Stimulated activated naive CD8-positive, alpha-beta T cell treated with anti-CD3 and anti-CD28 coated beads, Interleukin-15, amount 100 ng/mL, for 72 hours (primary cell): ENCODE measurements at regions not wholly inside any gene's neighbourhood (a gene's known extent, or its start where the extent isn't known, plus 50 kb on each side); places are given as distances from the start of the nearest gene placed in this dataset.

Experiments used
- ATAC-seq: fragments of 150-1000 bp; cut with Tn5 transposase; 2 replicates; pipeline ENCODE4 v1.10.0; 2021; ENCODE audit warnings: mild to moderate bottlenecking, moderate library complexity
- DNase-seq, 2 donors: peaks; one replicate each; pipeline ENCODE4 v3.0.0; 2021 to 2022
- H3K27ac Mint-ChIP-seq, 2 donors: one replicate each; pipeline ENCODE4 v1.8.0; 2022; ENCODE audit warnings: mild to moderate bottlenecking in 2 of 2, mixed read lengths in 2 of 2, moderate library complexity in 2 of 2
- H3K27me3 Mint-ChIP-seq: one replicate; pipeline ENCODE4 v1.8.0; 2022; ENCODE audit warnings: mixed read lengths
- H3K4me1 Mint-ChIP-seq: one replicate; pipeline ENCODE4 v1.8.0; 2022; ENCODE audit warnings: mild to moderate bottlenecking, mixed read lengths
- H3K4me3 Mint-ChIP-seq, 2 donors: one replicate each; pipeline ENCODE4 v1.8.0; 2022; ENCODE audit warnings: mild to moderate bottlenecking in 2 of 2, mixed read lengths in 2 of 2, moderate library complexity in 1 of 2
- H3K9me3 Mint-ChIP-seq, 2 donors: one replicate each; pipeline ENCODE4 v1.8.0; 2022; ENCODE audit warnings: mixed read lengths in 2 of 2

DNA sequence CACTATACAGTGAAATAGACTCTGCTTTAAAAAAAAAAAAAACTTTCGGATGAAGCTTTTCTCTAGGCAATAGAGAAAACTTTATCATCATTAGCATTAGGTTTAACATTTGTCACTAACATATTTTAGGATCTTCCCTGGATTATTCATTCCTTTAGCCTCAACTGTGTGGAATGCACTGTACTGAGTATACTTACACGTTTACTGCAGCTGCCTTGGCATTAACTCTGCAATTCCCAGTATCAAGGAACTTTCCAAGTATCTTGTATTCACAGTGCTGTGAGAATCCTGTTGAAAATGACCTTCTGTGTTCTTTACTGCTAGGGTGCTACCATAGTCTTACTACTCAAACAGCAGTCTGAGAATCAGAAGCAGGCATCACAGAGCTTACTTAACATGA lies 328.2 kb upstream of the COL3A1 start:
- H3K27me3 Mint-ChIP-seq, result no peaks in the 10 kb centered on the region
- no peak overlapping the region for H3K4me3 Mint-ChIP-seq
- no peak overlapping the region for H3K27ac Mint-ChIP-seq
- DNase-seq (no peak), ATAC-seq (no peak)
- no peaks in the 10 kb centered on the region for H3K9me3 Mint-ChIP-seq
- no peaks in the 10 kb centered on the region for H3K4me1 Mint-ChIP-seq

DNA sequence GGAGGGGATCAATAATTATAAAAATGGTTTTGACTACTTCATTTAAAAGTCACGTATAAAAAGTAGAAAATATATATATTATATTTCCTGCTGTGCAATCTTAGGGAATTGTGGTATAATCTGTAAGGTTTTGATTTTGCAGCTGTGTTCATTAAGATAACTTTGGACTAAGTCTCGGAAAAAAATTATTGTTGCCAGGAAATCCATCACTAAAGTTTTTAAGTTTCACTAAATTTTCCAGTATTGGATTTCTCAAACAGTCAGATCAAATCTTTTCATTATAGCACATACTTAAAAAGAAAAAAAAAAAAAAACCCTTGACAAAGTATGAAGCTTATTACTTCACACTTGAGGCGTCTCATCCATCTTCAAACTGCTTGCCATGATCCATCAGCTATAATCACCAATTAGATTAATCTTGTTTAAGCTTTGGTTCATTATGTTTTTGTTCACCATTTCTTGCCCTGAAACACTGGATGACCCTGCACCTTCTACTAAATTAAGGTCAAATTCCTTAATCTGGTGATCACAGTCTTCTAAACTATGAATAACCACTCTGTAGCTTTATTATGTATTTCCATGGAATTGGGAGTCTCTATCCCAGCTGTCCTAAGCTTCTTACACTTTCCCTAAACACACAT lies 326.6 kb upstream of the COL3A1 start:
- ATAC-seq, result no peak
- H3K27me3 Mint-ChIP-seq, result peaks cover 5% of the 10 kb centered on the region

DNA sequence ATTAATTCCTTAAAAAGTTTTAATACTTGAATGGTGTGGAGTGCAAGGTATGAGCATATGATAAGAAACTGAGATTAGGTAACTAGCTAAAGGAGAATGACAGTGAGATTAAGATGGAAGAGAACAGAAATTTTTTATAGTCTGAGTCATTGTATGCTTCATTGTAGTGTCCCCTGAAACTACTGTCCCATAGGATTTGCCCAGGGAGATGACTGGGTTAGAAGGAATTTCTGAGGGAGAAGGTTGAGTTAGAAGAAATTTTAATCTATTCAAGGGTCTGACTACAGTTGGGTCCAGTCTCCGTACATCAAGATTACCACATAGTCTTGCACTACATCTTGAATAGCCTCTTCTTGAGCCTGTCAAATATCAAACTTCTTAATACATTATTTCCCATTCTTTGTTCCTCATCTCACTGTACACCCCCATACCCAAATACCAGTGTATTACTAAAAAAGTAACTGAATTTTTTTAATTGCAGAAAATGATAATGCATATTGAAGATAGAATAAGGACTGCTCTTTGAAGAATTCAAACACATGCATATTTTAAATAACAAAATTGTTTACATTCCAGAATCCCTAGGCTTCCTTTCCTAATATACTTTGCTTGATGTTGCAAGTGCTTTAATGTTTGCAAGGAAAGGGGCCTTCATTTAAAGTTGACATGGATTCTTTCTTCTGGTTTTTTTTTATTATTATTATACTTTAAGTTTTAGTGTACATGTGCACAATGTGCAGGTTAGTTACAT lies 314.3 kb upstream of the COL3A1 start:
- no peaks in the 10 kb centered on the region for H3K4me1 Mint-ChIP-seq
- no peak for ATAC-seq
- H3K9me3 Mint-ChIP-seq, result no peaks in the 10 kb centered on the region
- H3K4me3 Mint-ChIP-seq, result no peak overlapping the region
- DNase-seq, result no peak
- no peak overlapping the region for H3K27ac Mint-ChIP-seq
- no peaks in the 10 kb centered on the region for H3K27me3 Mint-ChIP-seq

More for the DNA sequence above, 326.6 kb upstream of the COL3A1 start:
- H3K4me1 Mint-ChIP-seq, result no peaks in the 10 kb centered on the region
- no peak for DNase-seq
- no peak overlapping the region for H3K4me3 Mint-ChIP-seq
- no peaks in the 10 kb centered on the region for H3K9me3 Mint-ChIP-seq
- H3K27ac Mint-ChIP-seq, result no peak overlapping the region

DNA sequence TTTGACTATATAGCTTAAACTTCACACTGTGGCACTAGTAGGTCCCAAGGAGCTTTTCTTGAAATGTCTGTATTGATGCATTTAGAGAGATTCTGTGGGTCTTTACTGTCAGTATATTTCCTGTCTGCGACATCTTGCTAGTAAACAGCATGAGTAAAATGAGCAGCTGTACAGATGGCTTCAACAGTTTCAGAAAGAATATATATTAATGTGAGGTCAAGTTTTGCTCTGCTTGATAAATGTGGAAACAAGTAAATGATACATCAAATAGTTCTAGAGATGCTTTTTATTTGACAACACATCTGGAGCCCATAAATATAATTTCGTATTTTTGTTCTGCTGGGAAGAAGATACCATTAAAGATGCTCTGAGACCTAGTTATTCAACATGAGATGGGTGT lies 310.9 kb upstream of the COL3A1 start:
- Mint-ChIP-seq H3K27ac (no peak overlapping the region), H3K4me3 (no peak overlapping the region), H3K9me3 (no peaks in the 10 kb centered on the region), H3K27me3 (no peaks in the 10 kb centered on the region), H3K4me1 (no peaks in the 10 kb centered on the region)
- ATAC-seq, result no peak
- no peak for DNase-seq

DNA sequence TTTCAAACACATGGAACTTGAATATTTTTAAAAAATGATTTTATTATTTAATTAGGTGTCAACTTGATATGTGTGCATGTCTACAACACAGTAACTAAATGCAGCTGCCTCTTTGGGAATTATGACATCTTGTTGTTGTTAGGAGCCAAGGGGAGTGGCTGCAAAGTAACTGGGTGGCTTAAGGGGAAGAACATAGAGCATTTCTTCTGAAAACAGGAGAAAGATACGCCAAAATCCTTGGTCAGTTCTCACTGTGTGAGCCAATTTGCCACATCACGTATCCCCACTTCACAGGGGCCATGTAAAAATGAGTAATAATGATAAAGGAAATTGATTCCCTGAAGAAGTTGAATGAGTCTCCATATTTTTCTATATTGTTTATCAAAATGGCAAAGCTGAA lies 309.8 kb upstream of the COL3A1 start:
- H3K4me3 Mint-ChIP-seq, result no peak overlapping the region
- H3K27ac Mint-ChIP-seq, result no peak overlapping the region
- ATAC-seq (no peak), DNase-seq (no peak)
- no peaks in the 10 kb centered on the region for H3K27me3 Mint-ChIP-seq
- no peaks in the 10 kb centered on the region for H3K4me1 Mint-ChIP-seq
- peaks cover 0 to 3% of the 10 kb centered on the region in 2 donors for H3K9me3 Mint-ChIP-seq

DNA sequence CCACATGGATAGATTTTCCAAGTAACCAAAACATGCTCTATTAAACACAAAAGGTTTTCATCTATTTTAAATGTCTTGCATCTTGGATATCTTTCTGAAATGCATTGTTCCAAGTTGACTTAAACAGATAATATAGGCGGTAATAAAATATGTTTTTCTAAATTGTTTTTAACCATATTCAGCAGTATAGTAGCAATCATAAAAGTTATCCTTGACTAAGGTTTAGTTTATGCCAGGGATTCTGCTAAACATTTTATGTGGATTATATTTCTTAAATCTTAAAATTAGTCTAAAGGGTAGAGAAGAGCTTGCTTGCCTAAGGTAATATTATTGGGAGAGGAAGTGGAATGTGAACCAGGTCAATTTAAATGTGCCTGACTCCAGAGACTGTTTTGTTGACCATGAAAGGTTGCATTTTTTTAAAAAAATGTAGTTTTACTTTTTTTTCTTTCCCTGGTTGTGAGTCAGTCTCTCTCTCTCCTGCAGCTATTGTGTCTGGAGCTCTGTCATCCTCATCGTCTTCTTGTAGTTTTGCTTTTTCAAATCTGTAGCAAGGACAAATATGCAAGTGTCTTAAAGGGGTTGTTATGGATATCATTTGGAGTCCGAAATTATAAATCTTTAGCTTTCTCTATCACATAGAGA lies 309.1 kb upstream of the COL3A1 start:
- H3K4me3 Mint-ChIP-seq, result no peak overlapping the region
- H3K9me3 Mint-ChIP-seq, result peaks cover 0 to 3% of the 10 kb centered on the region in 2 donors
- no peaks in the 10 kb centered on the region for H3K4me1 Mint-ChIP-seq
- ATAC-seq (no peak), DNase-seq (no peak)
- no peaks in the 10 kb centered on the region for H3K27me3 Mint-ChIP-seq
- no peak overlapping the region for H3K27ac Mint-ChIP-seq

DNA sequence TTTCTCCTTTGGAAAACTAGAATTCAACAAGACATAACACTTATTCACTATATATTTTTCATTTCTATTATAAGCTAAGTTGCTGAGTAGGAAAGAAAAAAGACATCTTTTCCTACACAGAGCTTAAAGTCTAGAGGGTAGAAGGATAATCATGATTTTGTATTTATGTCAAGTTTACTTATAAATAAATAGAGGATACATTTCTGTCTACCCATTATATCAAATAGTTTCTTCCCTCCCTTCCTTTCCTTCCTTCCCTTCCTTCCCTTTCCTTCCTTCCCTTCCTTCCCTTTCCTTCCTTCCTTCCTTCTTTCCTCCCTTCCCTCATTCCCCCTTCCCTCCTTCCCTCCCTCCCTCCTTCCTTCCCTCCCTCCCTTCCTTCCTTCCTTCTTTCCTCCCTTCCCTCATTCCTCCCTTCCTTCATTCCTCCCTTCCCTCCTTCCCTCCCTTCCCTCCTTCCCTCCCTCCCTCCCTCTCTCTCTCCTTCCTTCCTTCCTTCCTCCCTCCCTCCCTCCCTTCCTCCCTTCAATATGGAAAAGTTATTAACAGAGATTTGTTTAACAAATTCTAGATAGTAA lies 308.4 kb upstream of the COL3A1 start:
- no peaks in the 10 kb centered on the region for H3K4me1 Mint-ChIP-seq
- H3K9me3 Mint-ChIP-seq, result peaks cover 0 to 3% of the 10 kb centered on the region in 2 donors
- no peaks in the 10 kb centered on the region for H3K27me3 Mint-ChIP-seq
- ATAC-seq, result no peak
- no peak for DNase-seq
- no peak overlapping the region for H3K27ac Mint-ChIP-seq
- no peak overlapping the region for H3K4me3 Mint-ChIP-seq

DNA sequence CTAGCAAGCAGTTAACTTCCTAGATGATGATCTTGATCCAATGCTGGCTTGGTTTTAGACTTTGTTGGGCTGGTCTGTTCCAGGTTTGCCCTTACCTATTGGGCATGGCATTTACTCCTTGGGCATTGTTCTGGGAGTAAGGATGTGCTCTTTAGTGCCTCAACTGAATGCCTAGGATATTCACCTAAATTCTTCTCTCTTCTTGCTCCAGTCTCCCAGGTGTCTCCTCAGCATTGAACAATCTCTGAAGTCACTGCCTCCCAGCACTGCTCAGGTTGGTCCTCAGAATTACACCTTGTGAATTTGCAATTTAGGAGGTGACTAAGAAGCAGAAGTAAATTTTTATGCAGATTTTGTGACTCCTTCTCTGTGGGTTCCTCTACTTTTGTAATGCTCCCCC lies 307.7 kb upstream of the COL3A1 start:
- H3K27ac Mint-ChIP-seq, result no peak overlapping the region
- peaks cover 0 to 3% of the 10 kb centered on the region in 2 donors for H3K9me3 Mint-ChIP-seq
- H3K27me3 Mint-ChIP-seq, result no peaks in the 10 kb centered on the region
- DNase-seq (no peak), ATAC-seq (no peak)
- H3K4me1 Mint-ChIP-seq, result no peaks in the 10 kb centered on the region
- no peak overlapping the region for H3K4me3 Mint-ChIP-seq

DNA sequence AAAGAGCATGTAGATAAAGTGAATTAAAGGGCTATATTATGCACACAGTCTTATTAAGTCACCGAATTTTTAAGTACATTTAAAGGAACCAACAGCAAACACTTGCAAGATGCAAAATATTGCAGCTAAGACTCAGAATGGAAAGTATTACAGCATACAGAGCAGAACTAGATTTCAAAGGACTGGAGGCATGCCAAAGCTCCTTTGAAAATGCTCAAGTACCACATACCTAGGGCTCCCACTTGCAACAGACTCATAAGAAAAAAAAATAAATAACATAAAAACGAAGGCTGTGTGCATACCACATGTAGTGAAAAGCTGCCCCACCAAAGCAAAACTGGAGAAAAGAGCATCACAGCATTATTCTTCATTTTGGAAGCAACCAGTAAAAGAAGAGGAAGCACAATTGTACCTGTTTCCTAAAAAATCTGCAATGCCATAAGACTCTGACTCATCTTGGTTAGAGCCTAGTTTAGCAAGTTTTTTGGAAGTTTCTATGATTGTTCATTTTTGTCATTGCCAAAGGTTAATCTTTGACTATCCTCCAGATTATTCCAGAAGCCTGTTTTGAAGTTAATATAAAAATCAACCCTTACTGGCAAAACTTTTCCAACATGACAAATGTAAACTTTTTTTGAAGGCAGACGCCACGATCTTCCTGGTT lies 306.0 kb upstream of the COL3A1 start:
- Mint-ChIP-seq H3K9me3 (peaks cover 0 to 3% of the 10 kb centered on the region in 2 donors), H3K4me1 (no peaks in the 10 kb centered on the region), H3K4me3 (no peak overlapping the region), H3K27ac (no peak overlapping the region), H3K27me3 (no peaks in the 10 kb centered on the region)
- ATAC-seq, result no peak
- no peak for DNase-seq

DNA sequence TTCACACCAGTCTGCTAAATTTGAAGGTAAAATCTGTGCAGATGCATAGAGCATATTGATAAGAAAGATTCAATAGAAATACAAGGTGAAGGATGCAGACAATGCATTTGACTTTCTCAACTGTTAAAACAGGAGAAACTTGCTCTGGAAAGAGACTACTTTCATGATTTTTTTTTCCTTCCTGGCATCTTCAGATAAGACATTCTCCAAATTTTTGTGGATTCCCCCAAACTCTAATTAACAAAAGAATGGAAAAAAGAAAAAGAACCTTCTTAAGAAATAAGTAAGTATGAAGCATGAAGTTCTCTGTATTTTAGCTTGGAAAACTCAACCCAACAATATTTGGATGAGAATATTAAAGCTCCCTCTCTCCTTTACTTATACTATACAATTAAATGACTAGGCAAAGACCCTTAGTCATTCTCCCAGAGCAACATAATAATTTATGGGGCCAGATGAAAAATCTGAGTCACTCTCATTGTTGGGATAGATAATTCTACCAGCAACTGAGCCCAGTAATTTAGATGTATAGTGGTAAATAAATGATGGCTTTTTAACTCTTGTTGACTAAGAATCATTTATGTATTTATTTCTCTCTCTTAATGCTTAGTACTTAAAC lies 298.7 kb upstream of the COL3A1 start:
- H3K4me1 Mint-ChIP-seq, result no peaks in the 10 kb centered on the region
- H3K27me3 Mint-ChIP-seq, result no peaks in the 10 kb centered on the region
- no peak for ATAC-seq
- no peak overlapping the region for H3K27ac Mint-ChIP-seq
- H3K9me3 Mint-ChIP-seq, result no peaks in the 10 kb centered on the region
- H3K4me3 Mint-ChIP-seq, result no peak overlapping the region
- DNase-seq, result no peak

DNA sequence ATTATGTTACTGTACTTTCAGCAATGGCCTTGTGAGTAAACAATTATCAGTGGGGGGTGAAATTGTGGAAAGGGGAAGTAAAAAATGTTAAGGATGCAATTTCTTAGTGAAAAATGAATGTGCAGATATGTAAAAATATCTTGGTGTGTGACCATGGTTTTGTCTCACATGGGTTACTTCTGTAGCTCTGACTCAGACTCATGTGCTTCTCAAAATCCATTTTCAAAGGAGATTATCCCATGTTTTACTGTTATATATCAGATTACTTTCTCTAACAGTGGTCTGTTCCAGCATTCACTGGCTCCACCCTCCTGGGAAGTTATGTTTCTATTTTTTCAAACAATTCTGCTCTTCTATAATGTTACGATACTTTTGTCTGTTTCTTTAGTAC lies 298.2 kb upstream of the COL3A1 start:
- Mint-ChIP-seq H3K27me3 (no peaks in the 10 kb centered on the region), H3K27ac (no peak overlapping the region), H3K9me3 (no peaks in the 10 kb centered on the region), H3K4me3 (no peak overlapping the region), H3K4me1 (no peaks in the 10 kb centered on the region)
- DNase-seq (no peak), ATAC-seq (no peak)

DNA sequence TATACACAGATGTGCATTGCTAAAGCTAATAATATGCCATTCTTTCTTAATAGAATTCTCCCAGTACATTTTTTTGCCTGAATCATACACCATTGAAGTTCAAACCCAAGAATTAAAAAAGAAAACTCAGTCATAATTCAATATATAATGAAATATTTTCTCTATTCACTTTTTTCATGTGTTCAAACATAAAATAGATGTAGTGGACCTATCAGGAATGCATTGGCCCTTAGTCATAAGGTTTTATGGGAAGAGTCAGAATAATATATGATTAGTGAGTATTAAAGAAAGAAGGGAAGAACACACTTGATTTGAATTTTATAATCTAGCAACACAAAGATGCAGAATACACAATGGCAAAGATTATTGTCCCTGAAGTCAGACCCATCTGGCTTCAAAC lies 297.0 kb upstream of the COL3A1 start:
- Mint-ChIP-seq H3K4me1 (no peaks in the 10 kb centered on the region), H3K27ac (no peak overlapping the region), H3K9me3 (no peaks in the 10 kb centered on the region), H3K4me3 (no peak overlapping the region), H3K27me3 (no peaks in the 10 kb centered on the region)
- DNase-seq (no peak), ATAC-seq (no peak)

DNA sequence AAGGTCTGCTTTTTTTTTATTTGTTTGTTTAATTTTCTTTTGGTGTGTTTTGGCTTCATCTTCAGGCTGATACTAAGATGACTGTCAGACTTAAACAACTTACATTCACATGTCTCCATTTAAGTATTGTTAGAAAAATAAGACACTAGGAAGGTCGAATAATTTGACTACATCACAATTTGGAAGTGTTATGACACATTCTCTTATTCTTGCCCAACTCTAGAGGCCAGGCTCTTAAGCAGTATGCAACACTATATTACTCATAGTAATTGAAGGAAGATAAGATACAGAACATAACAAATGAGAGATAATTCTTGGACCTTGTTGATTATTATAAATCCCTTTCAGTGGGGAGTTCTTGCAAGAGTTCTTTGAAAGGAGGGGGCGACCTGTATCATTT lies 295.3 kb upstream of the COL3A1 start:
- ATAC-seq, result no peak
- H3K4me1 Mint-ChIP-seq, result no peaks in the 10 kb centered on the region
- H3K4me3 Mint-ChIP-seq, result no peak overlapping the region
- H3K27me3 Mint-ChIP-seq, result no peaks in the 10 kb centered on the region
- no peaks in the 10 kb centered on the region for H3K9me3 Mint-ChIP-seq
- no peak for DNase-seq
- no peak overlapping the region for H3K27ac Mint-ChIP-seq

DNA sequence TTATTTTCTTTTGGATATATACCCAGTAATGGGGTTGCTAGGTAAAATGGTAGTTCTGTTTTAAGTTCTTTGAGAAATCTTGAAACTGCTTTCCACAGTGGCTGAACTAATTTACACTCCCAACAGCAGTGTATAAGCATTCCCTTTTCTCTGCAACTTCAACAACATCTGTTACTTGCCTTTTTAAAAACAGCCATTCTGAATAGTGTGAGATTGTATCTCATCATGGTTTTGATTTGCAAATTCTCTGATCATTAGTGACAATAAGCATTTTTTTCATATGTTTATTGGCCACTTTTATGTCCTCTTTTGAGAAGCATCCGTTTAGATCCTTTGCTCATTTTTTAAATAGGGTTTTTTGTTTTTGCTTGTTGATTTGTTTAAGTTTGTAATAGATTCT lies 291.3 kb upstream of the COL3A1 start:
- no peak for ATAC-seq
- Mint-ChIP-seq H3K4me1 (no peaks in the 10 kb centered on the region), H3K9me3 (peaks cover 0 to 9% of the 10 kb centered on the region in 2 donors), H3K27me3 (no peaks in the 10 kb centered on the region), H3K27ac (no peak overlapping the region), H3K4me3 (no peak overlapping the region)
- DNase-seq, result no peak

DNA sequence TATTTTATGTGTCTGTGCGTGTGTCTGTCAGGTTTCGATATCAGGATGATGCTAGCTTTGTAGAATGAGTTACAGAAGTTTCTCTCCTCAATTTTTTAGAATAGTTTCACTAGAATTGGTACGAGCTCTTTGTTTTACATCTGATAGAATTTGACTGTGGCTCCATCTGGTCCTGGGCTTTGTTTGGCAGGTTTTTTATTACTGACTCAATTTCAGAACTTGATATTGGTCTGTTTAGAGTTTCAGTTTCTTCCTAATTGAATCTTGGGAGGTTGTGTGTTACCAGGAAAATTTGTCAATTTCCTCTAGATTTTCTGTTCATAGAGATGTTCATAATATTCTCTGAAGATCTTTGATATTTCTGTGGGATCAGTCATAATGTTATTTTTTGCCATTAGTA lies 289.4 kb upstream of the COL3A1 start:
- Mint-ChIP-seq H3K27me3 (no peaks in the 10 kb centered on the region), H3K4me3 (no peak overlapping the region), H3K27ac (peak overlapping the region in 1 of 2 donors; percentile 60), H3K9me3 (peaks cover 11 to 23% of the 10 kb centered on the region in 2 donors), H3K4me1 (no peaks in the 10 kb centered on the region)
- ATAC-seq (no peak), DNase-seq (no peak)
